Erythroblast (primary cell): ENCODE measurements at regions not wholly inside any gene's neighbourhood (a gene's known extent, or its start where the extent isn't known, plus 50 kb on each side); places are given as distances from the start of the nearest gene placed in this dataset.

Source experiments
- DNase-seq, 2 experiments: peaks; one replicate each; lab custom pipeline; 2025; lab: John Stamatoyannopoulos, UW
- GATA1 ChIP-seq: IDR thresholded peaks from 2 replicates; pipeline ENCODE4 v1.6.1; 2011; ENCODE audit warnings: low read depth, mild to moderate bottlenecking, control low read depth, low read length, moderate library complexity
- POLR2A ChIP-seq: IDR thresholded peaks from 2 replicates; pipeline ENCODE4 v1.6.1; 2011; ENCODE audit warnings: mild to moderate bottlenecking, low read length

DNA sequence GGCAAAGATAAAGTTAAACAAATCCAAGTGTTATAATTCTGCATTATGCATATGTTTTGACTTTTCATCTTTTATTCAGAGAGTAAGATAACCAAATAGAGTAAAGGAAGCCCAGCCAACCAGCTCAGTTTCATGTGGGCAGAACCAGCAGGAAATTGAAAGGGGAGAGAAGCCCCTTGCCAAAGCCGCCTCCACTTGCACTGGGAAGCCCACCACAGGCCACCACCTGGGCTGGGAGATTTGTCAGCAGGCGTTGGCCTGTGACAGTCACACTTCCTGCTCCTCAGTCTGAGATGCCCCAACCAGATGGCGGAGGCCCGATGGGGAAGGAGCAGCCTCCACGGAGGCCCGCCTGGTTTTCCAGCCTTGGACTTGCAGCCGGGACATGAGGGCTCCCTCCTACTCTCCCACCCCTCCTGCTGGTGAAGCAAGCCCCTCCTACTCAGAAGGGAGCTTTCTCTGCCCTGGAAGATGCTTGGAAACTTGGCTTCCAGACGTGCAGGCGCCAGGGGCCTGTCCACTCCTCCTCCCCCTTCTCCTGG, 166.8 kb upstream of the SULF2 start:
- no peak for DNase-seq
- TF ChIP-seq POLR2A (no peak), GATA1 (no peak)

DNA sequence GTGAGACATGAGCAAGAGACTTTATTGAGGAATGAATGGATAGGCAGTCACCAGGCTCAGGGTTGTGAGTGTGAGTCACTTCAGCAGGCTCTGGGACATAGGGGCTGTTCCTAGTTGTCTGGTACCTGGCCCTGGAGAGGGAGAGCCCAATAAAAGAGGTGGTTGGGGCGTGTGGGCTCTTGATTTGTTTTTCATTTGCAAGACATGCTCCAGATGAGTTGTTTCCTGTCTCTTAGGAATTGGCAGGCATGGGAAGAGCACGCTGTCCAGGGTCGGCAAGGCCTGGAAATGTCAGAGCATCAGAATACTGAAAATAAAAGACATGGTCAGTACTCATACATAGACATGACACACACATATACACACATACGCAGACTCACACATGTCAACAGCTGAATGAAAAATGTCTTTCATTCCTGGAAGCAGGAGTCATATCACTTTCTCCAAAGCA, 166.3 kb upstream of the SULF2 start:
- TF ChIP-seq POLR2A (no peak), GATA1 (no peak)
- DNase-seq = no peak

DNA sequence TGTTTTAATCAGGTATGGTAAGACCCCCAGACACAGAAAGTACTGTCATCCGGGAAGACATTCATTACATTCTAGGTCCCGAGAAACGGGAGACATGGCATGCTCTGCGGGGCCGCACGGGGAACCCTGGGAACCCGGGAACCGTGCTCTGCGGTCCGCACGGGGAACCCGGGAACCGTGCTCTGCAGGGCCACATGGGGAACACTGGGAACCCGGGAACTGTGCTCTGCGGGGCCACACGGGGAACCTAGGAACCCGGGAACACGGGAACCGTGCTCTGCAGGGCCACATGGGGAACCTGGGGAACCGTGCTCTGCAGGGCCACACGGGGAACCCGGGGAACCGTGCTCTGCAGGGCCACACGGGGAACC, 165.6 kb upstream of the SULF2 start:
- DNase-seq = no peak
- TF ChIP-seq POLR2A = no peak
- TF ChIP-seq GATA1 = no peak

DNA sequence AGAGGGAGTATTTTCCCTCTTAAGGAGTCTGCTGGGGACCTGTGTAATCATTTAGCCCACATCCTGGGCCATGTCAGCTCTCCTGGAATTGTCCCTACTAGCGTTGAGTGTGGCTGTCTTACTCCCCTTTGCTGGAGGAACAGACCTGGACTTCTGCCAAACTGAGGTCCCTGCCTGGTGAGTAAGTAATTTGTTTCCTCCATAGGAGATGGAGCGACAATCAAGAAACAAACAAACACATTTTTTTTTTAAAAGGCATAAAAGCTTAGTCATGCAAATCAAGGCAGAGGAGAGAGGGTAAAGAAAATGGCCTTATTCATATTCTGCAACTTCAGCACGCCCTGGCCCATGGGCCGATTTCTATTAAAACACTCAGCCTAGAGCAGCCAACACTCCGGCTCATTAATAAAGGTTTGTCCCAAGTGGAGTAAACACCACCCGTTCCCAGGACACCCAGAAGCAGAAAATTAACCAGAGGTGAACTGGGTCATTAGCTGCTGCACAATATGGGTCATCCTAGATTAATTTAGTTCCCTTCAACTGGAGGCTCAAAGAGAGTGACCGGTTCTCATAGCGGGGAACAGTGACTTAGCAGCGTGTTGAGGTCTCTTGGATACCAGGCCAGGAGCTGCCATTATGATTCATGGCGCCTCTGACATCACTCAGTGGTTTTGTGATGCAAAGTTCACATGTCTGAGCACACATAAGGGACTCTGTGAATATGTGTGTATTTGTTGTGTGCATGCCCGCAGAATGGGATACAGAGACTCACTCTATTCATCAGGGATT, 165.0 kb upstream of the SULF2 start:
- DNase-seq = no peak
- TF ChIP-seq POLR2A (no peak), GATA1 (no peak)

DNA sequence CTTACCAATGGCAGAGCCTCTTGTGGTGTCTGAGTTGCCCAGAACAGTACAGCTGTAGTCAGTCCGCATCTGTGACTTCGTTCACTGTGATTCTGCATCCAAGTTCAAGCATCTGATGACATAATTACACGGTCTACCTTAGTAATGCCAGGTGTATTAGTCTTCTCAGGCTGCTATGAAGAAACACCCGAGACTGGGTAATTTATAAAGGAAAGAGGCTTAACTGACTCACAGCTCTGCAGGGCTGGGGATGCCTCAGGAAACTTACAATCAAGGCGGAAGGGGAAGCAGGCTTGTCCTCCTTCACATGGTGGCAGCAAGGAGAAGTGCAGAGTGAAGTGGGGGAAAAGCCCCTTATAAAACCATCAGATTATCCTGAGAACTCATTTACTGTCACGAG, 163.9 kb upstream of the SULF2 start:
- no peak for DNase-seq
- no peak for TF ChIP-seq POLR2A
- TF ChIP-seq GATA1 = no peak

DNA sequence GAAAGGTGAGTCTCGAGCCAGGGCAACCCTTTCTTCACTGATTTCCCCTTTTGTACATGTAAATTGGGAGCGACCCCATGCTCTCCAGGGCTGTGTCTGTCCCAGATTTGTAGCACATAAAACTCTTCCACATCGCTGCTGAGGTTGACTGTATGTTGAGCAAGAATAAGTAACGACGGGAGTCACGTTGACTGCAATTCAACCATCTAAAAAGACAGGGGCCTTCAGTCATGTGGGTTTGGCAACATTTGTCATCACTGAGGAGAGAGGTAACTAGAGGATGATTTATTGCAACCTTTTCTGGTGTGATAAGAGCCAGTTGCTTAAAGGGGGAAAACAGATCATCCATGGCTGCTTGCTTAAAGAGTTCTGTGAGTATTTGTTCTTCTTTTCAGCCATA, 159.4 kb upstream of the SULF2 start:
- no peak for DNase-seq
- TF ChIP-seq GATA1 (no peak), POLR2A (no peak)

DNA sequence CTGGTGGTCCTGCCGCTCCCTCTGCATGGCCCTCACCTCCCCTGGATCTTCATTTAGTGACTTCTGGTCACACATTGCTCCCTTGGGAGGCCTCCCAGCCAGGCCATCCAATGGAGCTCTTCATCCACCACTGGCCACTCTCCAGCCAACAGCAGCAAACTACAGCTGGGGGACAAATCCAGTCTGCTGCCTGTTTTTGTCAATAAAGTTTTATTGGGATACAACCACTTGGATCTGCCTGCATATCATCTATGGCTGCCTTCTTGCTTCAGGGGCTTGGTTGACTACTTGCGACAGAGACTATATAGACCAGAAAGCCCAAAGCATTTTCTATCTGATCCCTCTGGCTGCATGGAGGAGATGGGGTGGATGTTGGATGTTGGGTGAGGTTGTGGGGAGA, 156.6 kb upstream of the SULF2 start:
- TF ChIP-seq GATA1 (no peak), POLR2A (no peak)
- DNase-seq = no peak

DNA sequence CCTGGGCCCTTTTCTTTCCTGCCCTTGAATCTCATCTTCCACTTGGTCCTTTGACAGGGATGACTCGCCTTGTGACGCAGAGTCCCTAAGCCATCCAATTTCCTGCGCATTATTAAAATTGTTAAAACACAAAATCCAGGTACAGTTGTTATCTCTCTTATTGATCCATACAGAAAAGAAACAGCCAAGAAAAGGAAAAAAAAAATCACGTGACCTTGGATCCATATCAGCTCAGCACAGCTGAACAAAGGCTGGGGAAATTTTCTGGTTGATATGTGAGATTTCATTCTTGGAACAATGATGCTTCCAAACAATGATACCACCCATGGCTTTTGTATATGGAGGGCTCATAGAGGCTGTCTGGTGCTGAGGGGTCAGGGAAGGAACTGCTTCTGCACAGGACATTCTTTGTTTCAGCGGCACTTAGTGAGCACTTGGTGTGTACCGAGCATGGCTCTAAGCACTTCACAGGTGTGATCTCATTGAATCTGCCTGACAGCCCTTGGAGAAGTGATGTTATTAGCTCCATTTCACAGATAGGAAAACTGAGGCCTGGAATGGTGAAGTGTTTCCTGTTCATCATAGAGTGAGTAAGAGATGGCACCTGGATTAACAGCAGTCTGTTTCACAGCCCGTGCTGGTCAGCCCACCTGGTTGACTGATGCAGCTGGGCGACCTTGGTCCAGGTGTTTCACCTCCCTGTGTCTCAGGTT, 155.0 kb upstream of the SULF2 start:
- no peak for DNase-seq
- no peak for TF ChIP-seq POLR2A
- no peak for TF ChIP-seq GATA1

- DNase-seq = no peak
These were observed 151.3 kb upstream of the SULF2 start for GRCh38 chr20:47936612-47937011.

DNA sequence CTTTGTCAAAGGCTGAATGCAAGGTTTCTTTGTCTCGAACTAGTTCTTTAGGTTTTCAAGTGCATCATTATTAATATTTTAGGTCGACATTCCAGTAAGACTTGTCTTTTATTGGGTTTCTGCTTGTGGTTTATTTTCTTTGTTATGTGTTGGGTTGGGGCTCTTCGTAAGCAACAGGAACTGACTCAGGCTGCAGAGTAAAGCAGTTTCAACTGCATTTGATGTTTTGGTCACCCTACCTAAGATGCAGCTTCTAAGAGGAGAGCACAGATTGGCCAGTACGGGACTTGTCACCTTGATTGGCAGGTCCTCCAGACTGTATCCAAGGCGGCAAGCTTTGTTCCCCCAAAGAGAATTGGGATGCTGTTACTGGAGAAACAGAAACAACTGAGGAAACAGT, 149.5 kb upstream of the SULF2 start:
- no peak for TF ChIP-seq POLR2A
- no peak for TF ChIP-seq GATA1

More at GRCh38 chr20:47936612-47937011, 151.3 kb upstream of the SULF2 start:
- TF ChIP-seq GATA1 (no peak), POLR2A (no peak)

GRCh38 chr20:47931443-47931842, 146.2 kb upstream of the SULF2 start:
- TF ChIP-seq POLR2A = no peak
- no peak for TF ChIP-seq GATA1
- no peak for DNase-seq

More for the DNA sequence above, 149.5 kb upstream of the SULF2 start:
- no peak for DNase-seq

GRCh38 chr20:47931002-47931401, 145.7 kb upstream of the SULF2 start:
- no peak for DNase-seq
- no peak for TF ChIP-seq GATA1
- TF ChIP-seq POLR2A = no peak

DNA sequence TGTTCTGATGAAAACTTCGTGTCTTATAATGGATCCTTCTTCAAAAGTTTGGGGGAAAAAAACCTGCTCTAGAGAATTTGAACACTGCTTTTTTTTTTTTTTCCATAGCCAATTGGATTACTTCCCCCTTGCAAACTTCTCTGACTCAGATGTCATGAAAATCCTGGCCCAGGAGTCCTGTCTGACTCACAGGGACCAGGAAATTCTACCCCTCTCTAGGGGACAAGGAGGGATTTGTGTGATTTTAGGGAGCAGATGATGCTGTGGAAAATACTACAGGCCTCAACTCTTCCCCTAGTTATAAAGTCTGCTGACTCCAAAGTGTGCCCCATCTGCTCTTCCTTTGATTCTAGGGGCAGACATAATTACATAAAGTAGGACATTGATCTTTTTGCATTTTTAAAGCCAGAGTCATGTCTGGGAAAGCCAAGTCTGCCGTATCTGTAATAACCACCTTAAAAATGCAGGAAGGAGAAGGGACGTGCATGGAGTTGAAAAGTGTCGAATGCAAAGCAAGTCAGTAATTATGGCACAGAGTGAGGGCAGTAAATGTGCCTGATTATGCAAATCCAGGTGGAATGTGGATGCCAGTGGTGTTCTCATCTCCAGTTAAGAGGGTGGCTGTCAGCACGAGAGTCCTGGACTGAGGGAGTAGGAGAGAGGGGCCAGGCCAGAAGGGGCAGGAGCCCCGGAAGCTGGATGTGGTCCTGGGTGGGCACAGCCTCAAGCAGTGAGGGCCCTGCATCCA, 144.3 kb upstream of the SULF2 start:
- no peak for TF ChIP-seq GATA1
- no peak for TF ChIP-seq POLR2A
- no peak for DNase-seq
